ENCODE measurements at regions not wholly inside any gene's neighbourhood (a gene's known extent, or its start where the extent isn't known, plus 50 kb on each side); places are given as distances from the start of the nearest gene placed in this dataset.

DNA sequence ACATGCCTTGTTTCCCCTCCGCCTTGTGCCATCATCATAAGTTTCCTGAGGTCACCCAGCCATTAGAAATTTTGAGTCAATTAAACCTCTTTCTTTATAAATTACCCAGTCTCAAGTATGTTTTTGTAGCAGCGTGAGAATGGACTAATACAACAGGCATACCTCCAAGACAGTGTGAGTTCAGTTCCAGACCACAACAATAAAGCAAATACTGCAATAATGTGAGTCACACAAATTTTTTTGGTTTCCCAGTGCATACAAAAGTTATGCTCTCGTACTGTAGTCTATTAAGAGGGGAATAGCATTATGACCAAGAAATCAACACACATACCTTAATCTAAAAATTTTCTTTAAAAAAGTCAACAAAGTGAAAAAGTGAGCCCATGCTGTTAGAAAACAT is 217.2 kb downstream of the NR4A2 start:
- CTCF ChIA-PET (ENCODE audit: partially characterized antibody), result no interaction called here
- no peak overlapping the region for H3K4me2 ChIP-seq (ENCODE audit: insufficient read depth in 1 of 2, low read depth in 2 of 2, low read length in 2 of 2)
- no peak overlapping the region for H3K56ac ChIP-seq (replicated peaks; ENCODE audit: insufficient read length, low read depth, low read length)
- no peaks in the 10 kb centered on the region for H3K79me1 ChIP-seq (ENCODE audit: low read depth, low read length)
- H3K4me3 ChIP-seq (ENCODE audit: extremely low read depth in 1 of 4, insufficient read depth in 2 of 4, low read depth in 3 of 4, low read length in 4 of 4), result no peak overlapping the region
- DNase-seq (ENCODE audit: low read depth in 1 of 2, low spot score in 2 of 2) (no peak), FAIRE-seq (no peak)
- H2BK5ac ChIP-seq (ENCODE audit: low read depth, low read length), result no peak overlapping the region
- H3K4ac ChIP-seq (replicated peaks; ENCODE audit: insufficient read length, low read depth, low read length), result no peak overlapping the region
- no peak overlapping the region for H2BK12ac ChIP-seq (ENCODE audit: low read depth, low read length)
- H3K79me2 ChIP-seq (ENCODE audit: control insufficient read depth in 1 of 2, insufficient read depth in 2 of 2, low read length in 2 of 2), result no peaks in the 10 kb centered on the region
- H3K36me3 ChIP-seq (ENCODE audit: control insufficient read depth in 2 of 4, insufficient read depth in 4 of 4, low read length in 3 of 4), result no peaks in the 10 kb centered on the region
- no peak overlapping the region; the same call in 1 of the 2 replicates for H3K27ac ChIP-seq (ENCODE audit: low read depth, low read length)
- no peak overlapping the region for H4K5ac ChIP-seq (ENCODE audit: insufficient read length, low read depth, low read length)
- no peaks in the 10 kb centered on the region for H3K9me3 ChIP-seq (ENCODE audit: insufficient read depth in 2 of 2, low read depth in 1 of 2, low read length in 1 of 2)
- no peak overlapping the region for H3K9ac ChIP-seq (replicated peaks in 1 of 4; ENCODE audit: extremely low read depth in 1 of 4, low read depth in 3 of 4, low read length in 3 of 4)
- H3K27me3 ChIP-seq (replicated peaks in 1 of 4; ENCODE audit: control insufficient read depth in 3 of 4, extremely low read depth in 1 of 4, insufficient read depth in 3 of 4, low read length in 3 of 4), result no peaks in the 10 kb centered on the region
- TF ChIP-seq POLR2AphosphoS5 (IDR thresholded peaks at IDR 0.05; ENCODE audit: low read depth, low read length) (no peak), KDM5A (IDR thresholded peaks at IDR 0.05; ENCODE audit: low read length) (no peak), SRF (IDR thresholded peaks at IDR 0.05; ENCODE audit: low read depth, low read length) (no peak), SIRT6 (IDR thresholded peaks at IDR 0.05; ENCODE audit: low read length) (no peak), MAFK (IDR thresholded peaks at IDR 0.05; ENCODE audit: low read depth, low read length) (no peak), ZNF274 (IDR thresholded peaks at IDR 0.05; ENCODE audit: borderline replicate concordance, extremely low read depth, low read length) (no peak), CBX5 (IDR thresholded peaks at IDR 0.05; ENCODE audit: low read depth, low read length) (no peak), KDM4A (IDR thresholded peaks at IDR 0.05; ENCODE audit: low read depth, low read length, severe bottlenecking) (no peak)
- TF ChIP-seq, protein P1, sequence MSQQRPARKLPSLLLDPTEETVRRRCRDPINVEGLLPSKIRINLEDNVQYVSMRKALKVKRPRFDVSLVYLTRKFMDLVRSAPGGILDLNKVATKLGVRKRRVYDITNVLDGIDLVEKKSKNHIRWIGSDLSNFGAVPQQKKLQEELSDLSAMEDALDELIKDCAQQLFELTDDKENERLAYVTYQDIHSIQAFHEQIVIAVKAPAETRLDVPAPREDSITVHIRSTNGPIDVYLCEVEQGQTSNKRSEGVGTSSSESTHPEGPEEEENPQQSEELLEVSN (IDR thresholded peaks at IDR 0.05), result no peak
- H2AK5ac ChIP-seq (ENCODE audit: low read depth, low read length), result no peak overlapping the region
- no peaks in the 10 kb centered on the region for H3K4me1 ChIP-seq (replicated peaks in 1 of 4; ENCODE audit: control insufficient read depth in 3 of 4, insufficient read depth in 4 of 4, low read length in 3 of 4)
- H4K91ac ChIP-seq (replicated peaks; ENCODE audit: insufficient read length, low read length), result no peak overlapping the region
- POLR2A ChIA-PET (ENCODE audit: partially characterized antibody), result no interaction called here
- no peak overlapping the region for H3K18ac ChIP-seq (ENCODE audit: extremely low read depth, low read length)
- H3K23me2 ChIP-seq (ENCODE audit: low read depth, low read length), result no peaks in the 10 kb centered on the region
- no peak overlapping the region for H3K23ac ChIP-seq (ENCODE audit: insufficient read length)
- H2BK20ac ChIP-seq (ENCODE audit: low read length), result no peak overlapping the region
- H4K20me1 ChIP-seq (replicated peaks in 1 of 2; ENCODE audit: control insufficient read depth in 1 of 2, insufficient read depth in 2 of 2, low read length in 2 of 2), result no peaks in the 10 kb centered on the region
- H2BK15ac ChIP-seq (ENCODE audit: low read length), result no peak overlapping the region
- no peak overlapping the region for H3K14ac ChIP-seq (ENCODE audit: insufficient read length)
- H4K8ac ChIP-seq (ENCODE audit: extremely low read depth, insufficient read depth, low read length), result no peak overlapping the region
- WGBS, 2 experiments (ENCODE audit: extremely low coverage in 1 of 2, insufficient coverage in 1 of 2, insufficient read length in 1 of 2, insufficient replicate concordance in 2 of 2, low coverage in 1 of 2, low lambda C conversion rate in 2 of 2, missing lambda C conversion rate in 1 of 2), result 94% methylated on average over 3 of the region's 3 CpGs; no CpG with 5 or more reads in 1 of the 2 experiments
- H2BK120ac ChIP-seq (replicated peaks; ENCODE audit: low read depth, low read length), result no peak overlapping the region
- no peak overlapping the region for H2AFZ ChIP-seq (ENCODE audit: low read length)

Data from H1 (cell line).